NB4 (cell line): ENCODE measurements at regions not wholly inside any gene's neighbourhood (a gene's known extent, or its start where the extent isn't known, plus 50 kb on each side); places are given as distances from the start of the nearest gene placed in this dataset.

Source experiments
- CTCF ChIP-seq: IDR thresholded peaks from one replicate; pipeline ENCODE4 v1.5.1; 2012; ENCODE audit warnings: low read depth, low read length
- MAX ChIP-seq: IDR thresholded peaks from 2 replicates; pipeline ENCODE4 v1.6.1; 2011; ENCODE audit warnings: low read depth, low read length
- MYC ChIP-seq: IDR thresholded peaks from 2 replicates; pipeline ENCODE4 v1.6.1; 2011; ENCODE audit warnings: low read depth, low read length
- POLR2A ChIP-seq: IDR thresholded peaks from 2 replicates; pipeline ENCODE4 v1.6.1; 2011; ENCODE audit warnings: mild to moderate bottlenecking; ENCODE audit not compliant: insufficient read length; ENCODE audit errors: extremely low read depth

- TF ChIP-seq POLR2A (no peak), MYC (no peak), CTCF (no peak), MAX (no peak)
These were observed 84.5 kb downstream of the FAM241B start for GRCh38 chr10:69714572-69714971.
